ENCODE measurements at regions not wholly inside any gene's neighbourhood (a gene's known extent, or its start where the extent isn't known, plus 50 kb on each side); places are given as distances from the start of the nearest gene placed in this dataset.

DNA sequence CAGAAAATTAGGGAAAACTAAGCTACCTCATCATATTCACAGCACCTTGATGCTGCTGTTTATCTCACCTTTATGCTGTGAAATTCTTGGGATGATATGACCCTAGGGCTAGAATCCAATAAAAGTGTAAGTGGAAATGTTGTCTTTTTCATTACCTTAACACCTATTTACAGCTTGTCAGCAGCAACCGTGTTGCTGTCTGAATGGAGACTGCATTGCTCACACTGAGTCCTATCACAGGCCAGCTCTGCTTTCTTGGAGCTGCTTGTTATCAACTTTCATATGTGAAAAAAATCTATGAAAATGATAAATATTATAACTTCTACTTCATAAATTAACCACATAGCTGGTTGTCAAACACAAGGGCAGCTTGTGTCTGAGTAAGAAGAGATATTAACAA lies 789.5 kb downstream of the TECRL start:
- H4K5ac ChIP-seq (ENCODE audit: insufficient read length, low read depth, low read length) = no peak overlapping the region
- H3K79me1 ChIP-seq (ENCODE audit: insufficient read depth, low read depth, low read length, poor library complexity, severe bottlenecking) = no peaks in the 10 kb centered on the region
- no peaks in the 10 kb centered on the region for H3K9me3 ChIP-seq (ENCODE audit: control insufficient read depth, low read depth, low read length)
- H3K4me1 Mint-ChIP-seq = no peaks in the 10 kb centered on the region
- no peaks in the 10 kb centered on the region for H3K79me2 ChIP-seq (ENCODE audit: insufficient read depth, low read length)
- no peak overlapping the region for H3K23ac ChIP-seq (ENCODE audit: insufficient read length, low read depth, low read length)
- no peak overlapping the region for H2BK15ac ChIP-seq (ENCODE audit: low read depth, low read length)
- no peaks in the 10 kb centered on the region for H3K27me3 Mint-ChIP-seq (ENCODE audit: low read depth)
- no peak overlapping the region for H3K56ac ChIP-seq (ENCODE audit: insufficient read length, low read depth, low read length)
- no peaks in the 10 kb centered on the region for H3K9me3 Mint-ChIP-seq
- no peak for DNase-seq
- no peaks in the 10 kb centered on the region for H3K23me2 ChIP-seq (ENCODE audit: insufficient read length, low read depth, low read length, poor library complexity, severe bottlenecking)
- H2BK5ac ChIP-seq (ENCODE audit: insufficient read length, low read length) = no peak overlapping the region
- no peak overlapping the region for H3K14ac ChIP-seq (ENCODE audit: insufficient read depth, low read length)
- no peaks in the 10 kb centered on the region for H3K36me3 Mint-ChIP-seq (ENCODE audit: insufficient read depth in 1 of 3, low read depth in 3 of 3)
- no peak overlapping the region for H2AFZ ChIP-seq (ENCODE audit: low read length)
- no peak overlapping the region for H2BK12ac ChIP-seq (ENCODE audit: insufficient read length, low read depth, low read length)
- H3T11ph ChIP-seq (ENCODE audit: low read length) = no peak overlapping the region
- H3K18ac ChIP-seq (ENCODE audit: insufficient read length, low read depth, low read length) = no peak overlapping the region
- TF ChIP-seq, protein P1, sequence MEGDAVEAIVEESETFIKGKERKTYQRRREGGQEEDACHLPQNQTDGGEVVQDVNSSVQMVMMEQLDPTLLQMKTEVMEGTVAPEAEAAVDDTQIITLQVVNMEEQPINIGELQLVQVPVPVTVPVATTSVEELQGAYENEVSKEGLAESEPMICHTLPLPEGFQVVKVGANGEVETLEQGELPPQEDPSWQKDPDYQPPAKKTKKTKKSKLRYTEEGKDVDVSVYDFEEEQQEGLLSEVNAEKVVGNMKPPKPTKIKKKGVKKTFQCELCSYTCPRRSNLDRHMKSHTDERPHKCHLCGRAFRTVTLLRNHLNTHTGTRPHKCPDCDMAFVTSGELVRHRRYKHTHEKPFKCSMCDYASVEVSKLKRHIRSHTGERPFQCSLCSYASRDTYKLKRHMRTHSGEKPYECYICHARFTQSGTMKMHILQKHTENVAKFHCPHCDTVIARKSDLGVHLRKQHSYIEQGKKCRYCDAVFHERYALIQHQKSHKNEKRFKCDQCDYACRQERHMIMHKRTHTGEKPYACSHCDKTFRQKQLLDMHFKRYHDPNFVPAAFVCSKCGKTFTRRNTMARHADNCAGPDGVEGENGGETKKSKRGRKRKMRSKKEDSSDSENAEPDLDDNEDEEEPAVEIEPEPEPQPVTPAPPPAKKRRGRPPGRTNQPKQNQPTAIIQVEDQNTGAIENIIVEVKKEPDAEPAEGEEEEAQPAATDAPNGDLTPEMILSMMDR (conservative IDR thresholded peaks at IDR 0.05) = no peak
- H4K8ac ChIP-seq (replicated peaks; ENCODE audit: insufficient read length, low read depth, low read length) = no peak overlapping the region
- H2AK5ac ChIP-seq (ENCODE audit: insufficient read length, low read length) = no peak overlapping the region
- no peaks in the 10 kb centered on the region for H4K20me1 ChIP-seq (ENCODE audit: control insufficient read depth, insufficient read depth, insufficient read length)
- no peak overlapping the region for H3K4me3 Mint-ChIP-seq
- no peak overlapping the region for H4K91ac ChIP-seq (ENCODE audit: insufficient read length, low read depth, low read length)
- no peak overlapping the region for H3K4ac ChIP-seq (ENCODE audit: low read depth, low read length)
- no peak overlapping the region for H2BK120ac ChIP-seq (ENCODE audit: low read depth, low read length, poor library complexity, severe bottlenecking)
- WGBS (ENCODE audit: extremely low coverage, insufficient read length, low lambda C conversion rate) = no CpG with 5 or more reads among the region's 1 CpG
- H3K27ac Mint-ChIP-seq = no peak overlapping the region
- H3K4me1 ChIP-seq (ENCODE audit: insufficient read depth, low read length) = no peaks in the 10 kb centered on the region
- no peak overlapping the region for H2BK20ac ChIP-seq (ENCODE audit: low read depth, low read length, poor library complexity, severe bottlenecking)
- H3K9ac ChIP-seq (ENCODE audit: extremely low read depth, insufficient read length, low read length) = no peak overlapping the region
- no peaks in the 10 kb centered on the region for H3K27me3 ChIP-seq (ENCODE audit: insufficient read depth, low read length)
- H3K27ac ChIP-seq (ENCODE audit: insufficient read length, low read depth, low read length) = no peak overlapping the region
- no peak overlapping the region for H3K4me2 ChIP-seq (ENCODE audit: insufficient read depth, insufficient read length, low read length)

All from H9 (cell line).